HUES48 (cell line): ENCODE measurements at regions not wholly inside any gene's neighbourhood (a gene's known extent, or its start where the extent isn't known, plus 50 kb on each side); places are given as distances from the start of the nearest gene placed in this dataset.
"Not testable (repeated sequence)": the region's sequence is repeated elsewhere in the genome, so short reads cannot be mapped to it uniquely, and the experiment has no call there.

ENCODE experiments used
- H3K27ac ChIP-seq: one replicate; pipeline ENCODE4 v1.7.0; 2013; ENCODE audit warnings: low read depth, low read length, inconsistent platforms
- H3K27me3 ChIP-seq: 2 replicates; pipeline ENCODE4 v1.6.1; 2013; ENCODE audit warnings: mild to moderate bottlenecking, low read length; ENCODE audit not compliant: control insufficient read depth, insufficient read depth
- H3K36me3 ChIP-seq: 2 replicates; pipeline ENCODE4 v1.6.1; 2013; ENCODE audit warnings: low read length; ENCODE audit not compliant: control insufficient read depth, insufficient read depth
- H3K4me1 ChIP-seq: 2 replicates; pipeline ENCODE4 v1.6.1; 2013; ENCODE audit warnings: mild to moderate bottlenecking, low read length; ENCODE audit not compliant: control insufficient read depth, insufficient read depth
- H3K4me3 ChIP-seq: 2 replicates; pipeline ENCODE4 v1.5.1; 2013; ENCODE audit warnings: mild to moderate bottlenecking, low read depth, low read length
- H3K9ac ChIP-seq: 2 replicates; pipeline ENCODE4 v1.6.1; 2013; ENCODE audit warnings: mild to moderate bottlenecking, low read depth, low read length, moderate library complexity
- H3K9me3 ChIP-seq: 2 replicates; pipeline ENCODE4 v1.6.1; 2013; ENCODE audit warnings: low read length; ENCODE audit not compliant: control insufficient read depth, insufficient read depth

DNA sequence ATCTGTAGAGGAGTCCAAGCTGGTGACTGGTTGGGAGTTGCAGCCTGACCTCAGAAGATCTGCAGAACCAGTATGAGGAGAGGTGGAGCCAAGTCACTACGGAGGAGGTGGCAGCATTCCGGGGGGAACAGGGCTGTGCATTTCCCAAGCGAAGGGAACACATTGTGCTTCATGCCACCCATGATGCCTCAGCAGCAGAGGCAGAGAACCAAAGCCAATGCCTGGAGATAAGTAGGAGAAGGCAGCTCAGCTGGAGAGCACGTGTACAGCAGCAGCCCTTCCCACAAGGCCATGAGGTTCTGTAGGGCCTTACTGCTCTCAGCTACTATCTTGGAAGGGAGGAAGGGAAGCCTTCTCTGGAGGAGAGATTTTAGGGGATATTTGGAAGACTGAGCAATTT is 67.2 kb upstream of the LRPPRC start:
- no peaks in the 10 kb centered on the region for H3K36me3 ChIP-seq
- no peak overlapping the region for H3K27ac ChIP-seq
- no peak overlapping the region for H3K9ac ChIP-seq
- peaks cover 18% of the 10 kb centered on the region for H3K9me3 ChIP-seq
- H3K4me1 ChIP-seq = no peaks in the 10 kb centered on the region
- H3K27me3 ChIP-seq = no peaks in the 10 kb centered on the region
- no peak overlapping the region for H3K4me3 ChIP-seq

DNA sequence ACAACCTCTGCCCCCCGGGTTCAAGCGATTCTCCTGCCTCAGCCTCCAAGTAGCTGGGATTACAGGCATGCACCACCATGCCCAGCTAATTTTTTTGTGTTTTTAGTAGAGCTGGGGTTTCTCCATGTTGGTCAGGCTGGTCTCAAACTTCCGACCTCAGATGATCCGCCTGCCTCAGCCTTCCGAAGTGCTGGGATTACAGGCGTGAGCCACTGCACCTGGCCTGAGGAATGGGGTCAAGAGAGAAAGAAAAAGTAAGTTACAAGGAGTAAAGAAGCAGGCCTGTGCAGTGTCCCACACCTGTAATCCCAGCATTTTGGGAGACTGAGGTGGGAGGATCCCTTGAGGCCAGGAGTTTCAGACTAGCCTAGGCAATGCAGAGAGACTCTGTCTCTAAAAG is 68.5 kb upstream of the LRPPRC start:
- H3K4me1 ChIP-seq = not testable (repeated sequence)

DNA sequence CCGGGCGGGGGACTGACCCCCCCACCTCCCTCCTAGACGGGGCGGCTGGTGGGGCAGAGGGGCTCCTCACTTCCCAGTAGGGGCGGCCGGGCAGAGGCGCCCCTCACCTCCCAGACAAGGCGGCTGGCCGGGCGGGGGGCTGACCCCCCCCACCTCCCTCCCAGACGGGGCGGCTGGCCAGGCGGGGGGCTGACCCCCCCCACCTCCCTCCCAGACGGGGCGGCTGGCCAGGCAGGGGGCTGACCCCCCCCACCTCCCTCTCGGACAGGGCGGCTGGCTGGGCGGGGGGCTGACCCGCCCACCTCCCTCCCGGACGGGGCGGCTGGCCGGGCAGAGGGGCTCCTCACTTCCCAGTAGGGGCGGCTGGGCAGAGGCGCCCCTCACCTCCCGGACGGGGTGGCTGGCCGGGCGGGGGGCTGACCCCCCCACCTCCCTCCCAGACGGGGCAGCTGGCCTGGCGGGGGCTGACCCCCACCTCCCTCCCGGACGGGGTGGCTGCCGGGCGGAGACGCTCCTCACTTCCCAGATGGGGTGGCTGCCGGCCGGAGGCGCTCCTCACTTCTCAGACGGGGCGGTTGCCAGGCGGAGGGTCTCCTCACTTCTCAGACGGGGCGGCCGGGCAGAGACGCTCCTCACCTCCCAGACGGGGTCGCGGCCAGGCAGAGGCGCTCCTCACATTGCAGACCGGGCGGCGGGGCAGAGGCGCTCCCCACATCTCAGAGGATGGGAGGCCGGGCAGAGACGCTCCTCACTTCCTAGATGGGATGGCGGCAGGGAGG is 71.4 kb upstream of the LRPPRC start:
- H3K36me3 ChIP-seq, H3K9ac ChIP-seq, H3K27me3 ChIP-seq, H3K27ac ChIP-seq, H3K4me3 ChIP-seq, H3K4me1 ChIP-seq: not testable (repeated sequence)
- peaks cover 14% of the 10 kb centered on the region for H3K9me3 ChIP-seq

More for the DNA sequence above, 68.5 kb upstream of the LRPPRC start:
- peaks cover 26% of the 10 kb centered on the region for H3K9me3 ChIP-seq
- H3K9ac ChIP-seq, H3K4me3 ChIP-seq, H3K36me3 ChIP-seq, H3K27me3 ChIP-seq, H3K27ac ChIP-seq: not testable (repeated sequence)

DNA sequence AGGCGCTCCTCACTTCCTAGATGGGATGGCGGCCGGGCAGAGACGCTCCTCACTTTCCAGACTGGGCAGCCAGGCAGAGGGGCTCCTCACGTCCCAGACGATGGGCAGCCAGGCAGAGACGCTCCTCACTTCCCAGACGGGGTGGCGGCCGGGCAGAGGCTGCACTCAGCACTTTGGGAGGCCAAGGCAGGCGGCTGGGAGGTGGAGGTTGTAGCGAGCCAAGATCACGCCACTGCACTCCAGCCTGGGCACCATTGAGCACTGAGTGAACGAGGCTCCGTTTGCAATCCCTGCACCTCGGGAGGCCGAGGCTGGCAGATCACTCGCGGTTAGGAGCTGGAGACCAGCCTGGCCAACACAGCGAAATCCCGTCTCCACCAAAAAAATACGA is 72.0 kb upstream of the LRPPRC start:
- not testable (repeated sequence) for H3K36me3 ChIP-seq, H3K27ac ChIP-seq, H3K4me3 ChIP-seq, H3K9ac ChIP-seq, H3K27me3 ChIP-seq, H3K4me1 ChIP-seq
- H3K9me3 ChIP-seq = peaks cover 12% of the 10 kb centered on the region

DNA sequence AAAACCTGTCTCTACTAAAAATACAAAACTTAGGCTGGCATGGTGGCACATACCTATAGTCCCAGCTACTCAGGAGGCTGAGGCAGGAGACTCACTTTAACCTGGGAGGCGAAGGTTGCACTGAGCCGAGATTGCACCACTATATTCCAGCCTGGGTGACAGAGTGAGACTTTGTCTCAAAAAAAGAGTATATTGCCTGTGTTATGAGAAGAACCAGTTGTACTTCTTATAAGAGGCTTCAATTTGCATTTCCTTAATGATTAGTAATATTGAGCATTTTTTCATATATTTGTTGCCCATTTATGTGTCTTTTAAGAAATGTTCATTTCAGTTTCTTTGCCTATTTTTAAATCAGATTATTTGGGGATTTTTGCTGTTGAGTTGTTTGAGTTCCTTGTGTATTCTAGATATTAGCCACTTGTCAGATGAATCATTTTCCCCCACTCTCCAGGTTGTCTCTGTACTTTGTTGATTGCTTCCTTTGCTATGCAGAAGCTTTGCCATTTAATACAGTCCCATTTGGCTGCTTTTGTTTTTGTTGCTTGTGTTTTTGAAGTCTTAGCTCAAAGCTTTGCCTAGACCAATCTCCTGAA is 75.8 kb upstream of the LRPPRC start:
- no peak overlapping the region for H3K9ac ChIP-seq
- no peaks in the 10 kb centered on the region for H3K27me3 ChIP-seq
- peaks cover 8% of the 10 kb centered on the region for H3K9me3 ChIP-seq
- peaks cover 9% of the 10 kb centered on the region for H3K4me1 ChIP-seq
- no peak overlapping the region for H3K27ac ChIP-seq
- H3K4me3 ChIP-seq = no peak overlapping the region
- no peaks in the 10 kb centered on the region for H3K36me3 ChIP-seq

DNA sequence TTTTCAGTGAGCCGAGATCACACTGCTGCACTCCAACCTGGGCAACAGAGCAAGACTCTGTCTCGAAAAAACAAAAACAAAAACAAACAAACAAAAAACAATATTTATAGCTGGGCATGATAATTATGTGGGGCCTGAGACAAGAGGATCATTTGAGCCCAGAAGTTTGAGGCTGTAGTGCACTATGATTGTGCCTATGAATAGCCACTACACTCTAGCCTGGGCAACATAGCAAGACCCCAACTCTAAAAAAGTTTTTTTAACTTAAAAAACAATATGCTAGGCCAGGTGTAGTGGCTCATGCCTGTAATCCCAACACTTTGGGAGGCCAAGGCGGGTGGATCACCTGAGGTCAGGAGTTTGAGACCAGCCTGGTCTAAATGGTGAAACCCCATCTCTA is 77.9 kb upstream of the LRPPRC start:
- H3K9me3 ChIP-seq, H3K27ac ChIP-seq, H3K36me3 ChIP-seq, H3K4me1 ChIP-seq, H3K9ac ChIP-seq, H3K27me3 ChIP-seq, H3K4me3 ChIP-seq: not testable (repeated sequence)

DNA sequence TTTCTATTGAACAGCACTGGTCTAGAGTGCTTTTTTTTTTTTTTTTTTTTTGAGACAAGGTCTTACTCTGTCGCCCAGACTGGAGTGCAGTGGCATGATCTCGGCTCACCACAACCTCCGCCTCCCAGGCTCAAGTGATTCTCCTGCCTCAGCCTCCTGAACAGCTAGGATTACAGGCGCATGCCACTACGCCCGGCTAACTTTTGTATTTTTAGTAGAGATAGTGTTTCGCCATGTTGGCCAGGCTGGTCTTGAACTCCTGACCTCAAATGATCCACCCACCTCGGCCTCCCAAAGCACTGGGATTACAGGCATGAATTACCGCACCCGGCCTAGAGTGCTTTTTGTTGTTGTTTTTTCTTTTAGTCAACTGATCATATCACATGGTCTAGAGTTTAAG is 79.0 kb upstream of the LRPPRC start:
- H3K9ac ChIP-seq, H3K27me3 ChIP-seq, H3K27ac ChIP-seq, H3K4me1 ChIP-seq, H3K9me3 ChIP-seq, H3K4me3 ChIP-seq, H3K36me3 ChIP-seq: not testable (repeated sequence)

DNA sequence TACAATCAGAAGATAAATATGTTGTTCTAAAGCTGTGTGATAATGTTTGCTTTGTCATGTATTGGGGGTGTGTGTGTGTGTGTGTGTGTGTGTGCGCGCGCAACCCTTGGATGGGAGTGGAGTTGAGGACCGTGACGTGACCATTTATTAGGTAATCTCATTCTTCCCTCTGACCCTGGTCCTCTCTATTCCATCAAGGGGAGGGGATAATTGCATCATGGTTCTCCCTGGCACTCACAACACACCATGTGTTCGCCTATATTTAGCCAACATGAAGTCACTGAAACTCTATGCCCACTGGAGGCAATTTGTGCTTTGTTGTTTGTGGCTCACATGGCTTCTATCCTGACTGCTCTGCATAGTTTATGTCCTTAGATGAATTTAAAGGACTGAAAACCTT is 79.8 kb upstream of the LRPPRC start:
- H3K36me3 ChIP-seq = no peaks in the 10 kb centered on the region
- no peaks in the 10 kb centered on the region for H3K9me3 ChIP-seq
- no peaks in the 10 kb centered on the region for H3K27me3 ChIP-seq
- H3K27ac ChIP-seq = no peak overlapping the region
- no peak overlapping the region for H3K4me3 ChIP-seq
- H3K9ac ChIP-seq = no peak overlapping the region
- peaks cover 9% of the 10 kb centered on the region for H3K4me1 ChIP-seq

DNA sequence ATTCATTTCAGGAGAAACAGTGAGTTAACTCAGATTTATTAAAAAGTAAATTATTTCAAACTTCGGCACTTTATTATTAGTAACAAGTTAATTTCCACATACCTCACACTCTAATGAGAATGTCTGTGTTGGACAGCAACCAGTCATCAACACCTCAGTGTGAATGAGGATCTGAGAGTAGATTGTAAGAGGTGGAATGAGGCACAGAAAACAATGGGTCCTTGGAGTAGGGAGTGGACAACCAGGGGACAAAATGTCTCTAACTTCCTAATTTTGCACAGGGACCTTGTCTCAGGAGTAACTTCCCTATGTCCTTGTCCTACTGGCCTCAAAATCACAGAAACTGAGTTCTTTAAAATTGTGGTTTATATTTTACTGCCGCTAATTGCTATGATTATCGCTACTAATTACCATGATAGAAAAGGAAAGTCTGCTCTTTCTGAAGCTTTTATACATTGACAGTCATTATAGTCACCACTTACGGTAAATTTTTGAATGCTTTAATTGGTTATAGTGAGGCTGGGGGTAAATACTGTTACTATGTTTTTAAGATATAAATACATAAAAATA is 82.2 kb upstream of the LRPPRC start:
- no peaks in the 10 kb centered on the region for H3K27me3 ChIP-seq
- no peak overlapping the region for H3K9ac ChIP-seq
- no peaks in the 10 kb centered on the region for H3K36me3 ChIP-seq
- H3K4me3 ChIP-seq = no peak overlapping the region
- no peak overlapping the region for H3K27ac ChIP-seq
- no peaks in the 10 kb centered on the region for H3K4me1 ChIP-seq
- no peaks in the 10 kb centered on the region for H3K9me3 ChIP-seq

DNA sequence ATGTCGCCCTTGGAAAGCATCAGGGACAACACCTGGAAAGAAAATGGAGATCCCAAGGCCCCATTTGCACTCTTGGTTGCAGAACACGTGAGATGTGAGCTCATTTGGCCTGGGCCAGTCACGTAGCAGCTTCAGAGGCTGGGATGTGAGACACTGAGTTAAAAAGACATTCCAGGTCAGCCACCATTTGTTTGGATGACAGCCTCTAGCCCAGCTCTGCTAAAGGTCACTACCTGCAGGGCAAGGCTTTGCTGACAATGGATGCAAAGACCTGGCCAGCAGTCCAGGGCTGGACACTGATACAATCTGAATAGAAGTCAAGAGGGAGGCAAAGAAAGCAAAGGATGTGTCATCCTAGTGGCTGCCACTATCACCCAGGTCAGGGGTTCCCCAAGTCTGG is 83.9 kb upstream of the LRPPRC start:
- no peaks in the 10 kb centered on the region for H3K27me3 ChIP-seq
- H3K27ac ChIP-seq = no peak overlapping the region
- no peak overlapping the region for H3K4me3 ChIP-seq
- no peaks in the 10 kb centered on the region for H3K4me1 ChIP-seq
- H3K9me3 ChIP-seq = no peaks in the 10 kb centered on the region
- no peak overlapping the region for H3K9ac ChIP-seq
- no peaks in the 10 kb centered on the region for H3K36me3 ChIP-seq

DNA sequence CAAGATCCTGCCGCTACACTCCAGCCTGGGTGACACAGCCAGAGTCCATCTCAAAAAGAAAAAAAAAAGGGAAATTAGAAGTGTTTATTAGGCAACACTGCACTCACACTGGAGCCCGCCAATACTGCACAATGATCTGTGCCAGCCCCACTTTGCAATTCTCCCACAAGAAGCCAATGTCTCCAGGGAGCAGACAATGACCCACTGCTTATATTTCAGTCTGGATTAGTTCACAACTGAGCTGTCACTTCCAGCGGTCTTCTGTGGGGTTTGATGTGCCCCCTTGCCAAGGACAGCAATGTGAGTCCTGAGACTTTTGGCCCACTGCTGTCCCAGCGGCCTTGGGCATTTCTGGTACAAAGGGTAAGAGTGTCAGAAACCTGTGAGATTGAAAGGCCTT is 85.6 kb upstream of the PPM1B start:
- H3K4me1 ChIP-seq = peaks cover 14% of the 10 kb centered on the region
- H3K27ac ChIP-seq = no peak overlapping the region
- H3K9ac ChIP-seq = no peak overlapping the region
- no peaks in the 10 kb centered on the region for H3K36me3 ChIP-seq
- H3K27me3 ChIP-seq = no peaks in the 10 kb centered on the region
- H3K4me3 ChIP-seq = no peak overlapping the region
- H3K9me3 ChIP-seq = no peaks in the 10 kb centered on the region
